ENCODE measurements at regions not wholly inside any gene's neighbourhood (a gene's known extent, or its start where the extent isn't known, plus 50 kb on each side); places are given as distances from the start of the nearest gene placed in this dataset.

GRCh38 chr6:19327241-19327640 lies 509.9 kb upstream of the ID4 start:
- H3K27ac ChIP-seq (ENCODE audit: insufficient read depth, low read depth, low read length): no peak overlapping the region
- CTCF ChIA-PET: no interaction called here
- H4K20me1 ChIP-seq (replicated peaks; ENCODE audit: control insufficient read depth, extremely low read depth, insufficient read depth, low read length): no peaks in the 10 kb centered on the region
- FAIRE-seq (no peak), DNase-seq (ENCODE audit: low read depth, low spot score) (no peak)
- no peak overlapping the region for H2AFZ ChIP-seq (ENCODE audit: low read depth, low read length)
- BruUV-seq (replicated peaks): no TSS peak
- no peak overlapping the region for H3K4me2 ChIP-seq (ENCODE audit: insufficient read depth, low read length)
- no peaks in the 10 kb centered on the region for H3K9me1 ChIP-seq (replicated peaks; ENCODE audit: control insufficient read depth, extremely low read depth, insufficient read depth, low read length)
- H3K27me3 ChIP-seq (ENCODE audit: control insufficient read depth in 2 of 2, insufficient read depth in 2 of 2, low read length in 2 of 2): no peaks in the 10 kb centered on the region
- H3K79me2 ChIP-seq (ENCODE audit: control insufficient read depth, insufficient read depth, low read length): no peaks in the 10 kb centered on the region
- intact Hi-C loops (cut with micrococcal nuclease) (no loop called here), dilution Hi-C loops (cut with MboI; ENCODE audit: extremely low pct_ligation_motif_present, low sequenced_read_pairs) (no loop called here)
- no peaks in the 10 kb centered on the region for H3K4me1 ChIP-seq (ENCODE audit: control insufficient read depth, extremely low read depth, insufficient read depth, low read length)
- TF ChIP-seq FOS (IDR thresholded peaks at IDR 0.05; ENCODE audit: borderline replicate concordance, insufficient read depth, low read length): no peak
- TF ChIP-seq POLR2AphosphoS5 (IDR thresholded peaks at IDR 0.05; ENCODE audit: insufficient read depth, low read depth, low read length): no peak
- TF ChIP-seq CTCF (IDR thresholded peaks at IDR 0.05; ENCODE audit: extremely low read depth in 1 of 2, insufficient read depth in 1 of 2, low read depth in 1 of 2, low read length in 2 of 2): no peak
- TF ChIP-seq MYC (IDR thresholded peaks at IDR 0.05; ENCODE audit: low read depth, low read length): no peak
- no peak for TF ChIP-seq JUN (IDR thresholded peaks at IDR 0.05; ENCODE audit: borderline replicate concordance, insufficient read depth, insufficient read length, low read depth)
- TF ChIP-seq POLR2A (IDR thresholded peaks at IDR 0.05; ENCODE audit: low read depth, low read length): no peak
- TF ChIP-seq MAX (IDR thresholded peaks at IDR 0.05; ENCODE audit: insufficient read depth, insufficient read length): no peak
- TF ChIP-seq GATA2 (IDR thresholded peaks at IDR 0.05; ENCODE audit: insufficient read depth, insufficient read length, low read depth, low read length): no peak
- no peak for TF ChIP-seq EZH2 (IDR thresholded peaks at IDR 0.05; ENCODE audit: borderline replicate concordance, low read depth, low read length, severe bottlenecking)
- H3K4me3 ChIP-seq (replicated peaks in 1 of 3; ENCODE audit: insufficient read depth in 1 of 3, low read depth in 1 of 3, low read length in 3 of 3): no peak overlapping the region
- H3K36me3 ChIP-seq (ENCODE audit: control insufficient read depth in 2 of 2, extremely low read depth in 1 of 2, insufficient read depth in 2 of 2, low read length in 2 of 2): no peaks in the 10 kb centered on the region
- no peak overlapping the region for H3K9ac ChIP-seq (replicated peaks; ENCODE audit: extremely low read depth, insufficient read depth, low read length)
- peaks cover 4% of the 10 kb centered on the region for H3K9me3 ChIP-seq (replicated peaks; ENCODE audit: control insufficient read depth, insufficient read depth, low read length)
- POLR2A ChIA-PET: no interaction called here

Measured in endothelial cell of umbilical vein (primary cell).